SU-DHL-6 (cell line): ENCODE measurements at regions not wholly inside any gene's neighbourhood (a gene's known extent, or its start where the extent isn't known, plus 50 kb on each side); places are given as distances from the start of the nearest gene placed in this dataset.
"Not testable (repeated sequence)": the region's sequence is repeated elsewhere in the genome, so short reads cannot be mapped to it uniquely, and the experiment has no call there.

Experiments
- H2AFZ ChIP-seq: fragments of 200-600 bp; sonication (generic); 2 replicates; pipeline ENCODE4 v1.6.1; 2014; ENCODE audit warnings: low read depth, mild to moderate bottlenecking, moderate library complexity, mixed read lengths, antibody characterized with exemption, low read length; ENCODE audit not compliant: severe bottlenecking
- H3F3A ChIP-seq: fragments of 200-600 bp; shearing (Covaris generic); 2 replicates; pipeline ENCODE4 v1.6.0; 2016; ENCODE audit warnings: antibody characterized with exemption, mild to moderate bottlenecking; ENCODE audit not compliant: insufficient read depth
- H3K27ac ChIP-seq: fragments of 200-600 bp; sonication (generic); 2 replicates; pipeline ENCODE4 v1.5.1; 2016; ENCODE audit warnings: low read depth, mild to moderate bottlenecking, low read length, moderate library complexity, mixed read lengths
- H3K27me3 ChIP-seq: fragments of 200-600 bp; sonication (generic), shearing (Covaris generic); 2 replicates; pipeline ENCODE4 v1.6.0; 2014; ENCODE audit warnings: mild to moderate bottlenecking, low read length
- H3K36me3 ChIP-seq: fragments of 200-600 bp; sonication (generic); 2 replicates; pipeline ENCODE4 v1.6.1; 2014; ENCODE audit warnings: mild to moderate bottlenecking, low read length, mixed read lengths
- H3K4me2 ChIP-seq: fragments of 300-600, 200-600 bp; shearing (Covaris generic), sonication (generic); 2 replicates; pipeline ENCODE4 v1.6.0; 2014; ENCODE audit warnings: low read length, low read depth, mild to moderate bottlenecking; ENCODE audit not compliant: poor library complexity, severe bottlenecking
- H3K4me3 ChIP-seq: fragments of 200-600 bp; sonication (generic); 2 replicates; pipeline ENCODE4 v1.5.1; 2014; ENCODE audit warnings: antibody characterized with exemption, low read length, mild to moderate bottlenecking, mixed read lengths; ENCODE audit not compliant: insufficient read depth, poor library complexity, severe bottlenecking
- H3K79me2 ChIP-seq: fragments of 200-600 bp; sonication (generic); 2 replicates; pipeline ENCODE4 v1.6.1; 2014; ENCODE audit warnings: mild to moderate bottlenecking, low read length, moderate library complexity; ENCODE audit not compliant: insufficient read depth
- H3K9ac ChIP-seq: fragments of 200-600 bp; sonication (generic); 2 replicates; pipeline ENCODE4 v1.7.0; 2014; ENCODE audit warnings: mild to moderate bottlenecking, low read length
- H3K9me2 ChIP-seq: fragments of 200-600 bp; sonication (generic); replicated peaks from 2 replicates; pipeline ENCODE4 v1.6.1; 2014; ENCODE audit warnings: low read length; ENCODE audit not compliant: insufficient read depth
- H3K9me3 ChIP-seq: fragments of 200-600 bp; sonication (generic); 2 replicates; pipeline ENCODE4 v1.6.1; 2014; ENCODE audit warnings: low read length, mixed read lengths; ENCODE audit not compliant: insufficient read depth
- H4K20me1 ChIP-seq: fragments of 200-600 bp; sonication (generic); 2 replicates; pipeline ENCODE4 v1.6.1; 2014; ENCODE audit warnings: low read depth, mild to moderate bottlenecking, antibody characterized with exemption, low read length, moderate library complexity, mixed read lengths
- CTCF ChIP-seq: fragments of 200-600 bp; sonication (generic); IDR thresholded peaks from one replicate; pipeline ENCODE4 v1.5.1; 2017; ENCODE audit warnings: antibody characterized with exemption, mild to moderate bottlenecking, low read length, moderate library complexity; ENCODE audit not compliant: insufficient read depth, poor library complexity, severe bottlenecking
- EZH2phosphoT487 ChIP-seq: fragments of 200-600 bp; sonication (generic), shearing (Covaris generic); conservative IDR thresholded peaks from 2 replicates; pipeline ENCODE4 v1.6.1; 2018; ENCODE audit warnings: mild to moderate bottlenecking, antibody characterized with exemption, low read length, moderate library complexity, mixed read lengths

DNA sequence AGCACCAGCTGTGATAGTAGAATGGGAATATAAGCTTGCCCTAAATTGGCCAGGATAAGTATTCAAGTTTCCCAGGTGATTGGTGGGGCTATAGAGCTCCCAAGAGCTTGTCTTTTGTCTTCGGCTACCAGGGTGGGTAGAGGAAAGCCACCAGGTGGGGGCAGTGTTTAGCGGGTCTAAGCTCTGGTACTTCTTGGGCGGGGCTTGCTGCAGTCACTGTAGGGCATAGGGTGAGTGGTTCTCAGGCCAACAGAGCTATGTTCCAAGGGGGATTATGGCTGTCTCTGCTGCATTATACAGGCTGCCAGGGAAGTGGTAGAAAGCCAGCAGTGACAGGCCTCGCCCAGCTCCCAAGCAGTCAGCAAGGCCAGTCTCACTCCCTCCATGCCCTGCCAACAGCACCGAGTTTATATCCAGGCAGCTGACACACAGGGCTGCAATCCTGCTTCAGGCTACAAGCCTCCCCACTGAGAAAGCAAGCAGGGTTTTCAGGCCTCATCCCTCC is 110.7 kb downstream of the ZNF467 start:
- Histone ChIP-seq H3K9me3 (no peaks in the 10 kb centered on the region), H3K9ac (no peak overlapping the region), H3K9me2 (no peaks in the 10 kb centered on the region), H3K4me2 (no peak overlapping the region), H4K20me1 (no peaks in the 10 kb centered on the region), H3K79me2 (no peaks in the 10 kb centered on the region), H3K27ac (no peak overlapping the region), H3K27me3 (no peaks in the 10 kb centered on the region), H2AFZ (no peak overlapping the region), H3F3A (no peaks in the 10 kb centered on the region), H3K4me3 (no peak overlapping the region), H3K36me3 (no peaks in the 10 kb centered on the region)
- TF ChIP-seq CTCF (peak; percentile 71), EZH2phosphoT487 (no peak)

GRCh38 chr7:149655784-149656183 is 117.6 kb downstream of the ZNF467 start:
- Histone ChIP-seq H3K27ac (no peak overlapping the region), H3F3A (no peaks in the 10 kb centered on the region), H3K79me2 (no peaks in the 10 kb centered on the region), H3K27me3 (no peaks in the 10 kb centered on the region), H3K36me3 (no peaks in the 10 kb centered on the region), H3K9me2 (no peaks in the 10 kb centered on the region), H3K4me2 (no peak overlapping the region), H3K9ac (no peak overlapping the region), H2AFZ (no peak overlapping the region), H4K20me1 (no peaks in the 10 kb centered on the region), H3K4me3 (no peak overlapping the region), H3K9me3 (no peaks in the 10 kb centered on the region)
- TF ChIP-seq EZH2phosphoT487 (no peak), CTCF (no peak)

DNA sequence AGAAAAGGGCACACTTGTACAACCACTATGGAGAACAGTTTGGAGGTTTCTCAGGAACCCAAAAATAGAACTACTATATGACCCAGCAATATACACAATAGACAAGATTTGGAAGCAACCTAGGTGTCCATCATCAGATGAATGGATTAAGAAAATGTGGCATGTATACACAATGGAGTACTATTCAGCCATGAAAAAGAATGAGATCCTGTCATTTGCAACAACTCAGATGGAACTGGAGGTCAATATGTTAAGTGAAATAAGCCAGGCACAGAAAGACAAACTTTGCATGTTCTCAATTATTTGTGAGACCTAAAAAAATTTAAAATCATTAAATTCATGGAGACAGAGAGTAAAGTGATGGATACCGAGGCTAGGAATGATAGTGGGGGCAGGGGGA is 118.8 kb downstream of the ZNF467 start:
- H4K20me1 ChIP-seq: no peaks in the 10 kb centered on the region
- H3K36me3 ChIP-seq: no peaks in the 10 kb centered on the region
- no peak overlapping the region for H3K9ac ChIP-seq
- no peaks in the 10 kb centered on the region for H3K27me3 ChIP-seq
- no peak overlapping the region for H3K27ac ChIP-seq
- no peak overlapping the region for H3K4me2 ChIP-seq
- H3K9me3 ChIP-seq: no peaks in the 10 kb centered on the region
- no peaks in the 10 kb centered on the region for H3F3A ChIP-seq
- H2AFZ ChIP-seq: no peak overlapping the region
- no peak for TF ChIP-seq EZH2phosphoT487
- no peak for TF ChIP-seq CTCF
- no peaks in the 10 kb centered on the region for H3K9me2 ChIP-seq
- H3K79me2 ChIP-seq: no peaks in the 10 kb centered on the region
- H3K4me3 ChIP-seq: no peak overlapping the region

DNA sequence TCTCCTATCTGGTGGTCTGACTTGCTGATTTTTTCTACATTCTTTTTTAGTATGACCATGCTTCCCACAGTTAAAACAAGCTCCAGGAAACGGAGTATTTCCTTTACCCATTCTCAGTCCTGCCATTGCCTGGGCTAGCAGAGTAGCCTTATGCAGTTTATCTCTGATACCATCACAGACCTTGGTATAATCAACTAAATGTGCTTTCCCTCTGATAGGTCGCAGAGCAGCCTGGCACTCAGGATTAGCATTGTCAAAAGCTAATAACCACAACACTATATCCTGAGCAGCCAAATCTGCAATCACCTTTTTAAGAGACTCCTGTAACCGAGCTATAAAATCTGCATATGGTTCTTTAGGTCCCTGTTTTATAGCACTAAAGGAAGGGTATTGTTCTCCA is 123.2 kb downstream of the ZNF467 start:
- not testable (repeated sequence) for H4K20me1 ChIP-seq, H3K9ac ChIP-seq, H3K4me2 ChIP-seq, H3K27me3 ChIP-seq, H3K79me2 ChIP-seq, H3K9me2 ChIP-seq, H3K4me3 ChIP-seq, H3K36me3 ChIP-seq, H3F3A ChIP-seq, H3K9me3 ChIP-seq, H2AFZ ChIP-seq, H3K27ac ChIP-seq
